Activated naive CD8-positive, alpha-beta T cell treated with anti-CD3 and anti-CD28 coated beads for 36 hours (primary cell): ENCODE measurements at regions not wholly inside any gene's neighbourhood (a gene's known extent, or its start where the extent isn't known, plus 50 kb on each side); places are given as distances from the start of the nearest gene placed in this dataset.

Experiments used
- DNase-seq: peaks from one replicate; pipeline ENCODE4 v3.0.0; 2021
- H3K27ac Mint-ChIP-seq: one replicate; pipeline ENCODE4 v1.8.0; 2022; ENCODE audit warnings: mild to moderate bottlenecking, moderate library complexity, mixed read lengths
- H3K27me3 Mint-ChIP-seq: one replicate; pipeline ENCODE4 v1.8.0; 2022; ENCODE audit warnings: mild to moderate bottlenecking, mixed read lengths
- H3K36me3 Mint-ChIP-seq: one replicate; pipeline ENCODE4 v1.8.0; 2021; ENCODE audit warnings: mild to moderate bottlenecking, mixed read lengths
- H3K4me1 Mint-ChIP-seq: one replicate; pipeline ENCODE4 v1.8.0; 2021; ENCODE audit warnings: mixed read lengths
- H3K4me3 Mint-ChIP-seq: one replicate; pipeline ENCODE4 v1.8.0; 2022; ENCODE audit warnings: mild to moderate bottlenecking, moderate library complexity, mixed read lengths
- H3K9me3 Mint-ChIP-seq: one replicate; pipeline ENCODE4 v1.8.0; 2022; ENCODE audit warnings: mixed read lengths

DNA sequence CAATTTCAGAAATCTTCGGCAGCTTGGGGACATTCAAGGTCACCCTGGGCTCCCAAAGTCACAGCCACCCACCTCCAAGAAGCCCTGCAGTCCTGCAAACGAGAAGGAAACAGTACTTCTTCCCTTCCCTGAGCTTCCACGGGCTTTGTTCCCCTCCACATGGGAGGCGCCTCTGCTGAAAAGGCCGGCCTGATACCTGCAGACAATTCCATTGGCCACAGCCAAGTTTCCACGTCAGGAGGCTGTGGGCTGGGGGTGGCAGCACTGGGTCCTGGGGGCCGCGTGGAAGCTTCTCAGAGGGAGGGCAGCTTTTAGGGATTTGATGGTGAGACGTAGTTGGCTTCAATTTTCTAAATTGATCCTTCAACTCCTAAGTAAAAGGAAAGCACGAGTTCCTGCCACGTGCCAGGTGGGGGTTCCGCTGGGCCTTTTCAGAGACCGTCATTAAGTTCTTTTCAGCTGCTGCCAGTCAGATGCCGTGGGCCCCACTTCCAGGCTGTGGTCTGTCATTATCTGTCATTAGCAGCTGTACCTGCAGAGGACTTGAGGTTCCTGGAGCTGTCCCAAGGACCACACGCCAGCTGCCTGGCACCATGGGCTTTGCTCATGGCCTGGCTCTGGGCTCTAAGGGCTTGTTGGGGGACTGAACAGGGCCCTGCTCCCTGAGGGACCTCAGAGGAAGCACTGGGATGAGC, 98.7 kb downstream of the CRYAA start:
- no peaks in the 10 kb centered on the region for H3K9me3 Mint-ChIP-seq
- DNase-seq = no peak
- no peak overlapping the region for H3K4me3 Mint-ChIP-seq
- H3K27ac Mint-ChIP-seq = no peak overlapping the region
- no peaks in the 10 kb centered on the region for H3K36me3 Mint-ChIP-seq
- H3K27me3 Mint-ChIP-seq = peaks cover 12% of the 10 kb centered on the region
- no peaks in the 10 kb centered on the region for H3K4me1 Mint-ChIP-seq

DNA sequence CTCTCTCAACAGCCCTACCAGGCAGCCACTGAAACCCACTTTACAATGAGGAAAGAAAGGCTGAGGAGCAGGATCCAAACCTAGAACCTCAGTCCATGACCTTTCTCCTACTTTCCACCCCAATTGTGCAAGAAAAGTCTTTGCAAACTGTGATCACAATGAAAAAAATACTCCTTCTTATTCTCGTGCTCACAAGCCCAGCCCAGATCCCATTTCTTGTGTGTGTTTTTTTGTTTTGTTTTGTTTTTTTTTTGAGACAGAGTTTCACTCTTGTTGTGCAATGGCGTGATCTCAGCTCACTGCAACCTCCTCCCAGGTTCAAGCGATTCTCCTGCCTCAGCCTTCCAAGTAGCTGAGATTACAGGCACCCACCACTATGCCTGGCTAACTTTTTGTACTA, 97.7 kb downstream of the CRYAA start:
- H3K27me3 Mint-ChIP-seq = peaks cover 7% of the 10 kb centered on the region
- H3K4me3 Mint-ChIP-seq = no peak overlapping the region

DNA sequence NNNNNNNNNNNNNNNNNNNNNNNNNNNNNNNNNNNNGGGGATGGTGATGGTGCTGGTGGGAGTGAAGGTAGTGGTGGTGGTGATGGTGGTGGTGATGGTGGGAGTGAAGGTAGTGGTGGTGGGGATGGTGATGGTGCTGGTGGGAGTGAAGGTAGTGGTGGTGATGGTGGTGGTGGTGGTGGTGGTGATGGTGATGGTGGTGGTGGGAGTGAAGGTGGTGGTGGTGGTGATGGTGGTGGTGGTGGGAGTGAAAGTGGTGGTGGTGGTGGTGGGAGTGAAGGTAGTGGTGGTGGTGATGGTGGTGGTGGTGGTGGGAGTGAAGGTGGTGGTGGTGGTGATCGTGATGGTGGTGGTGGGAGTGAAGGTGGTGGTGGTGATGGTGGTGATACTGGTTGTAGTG, 93.6 kb downstream of the CRYAA start:
- Mint-ChIP-seq H3K4me3 (no peak overlapping the region), H3K27ac (no peak overlapping the region), H3K9me3 (no peaks in the 10 kb centered on the region), H3K4me1 (no peaks in the 10 kb centered on the region), H3K27me3 (no peaks in the 10 kb centered on the region), H3K36me3 (no peaks in the 10 kb centered on the region)
- no peak for DNase-seq

More for the DNA sequence above, 97.7 kb downstream of the CRYAA start:
- DNase-seq = no peak
- no peaks in the 10 kb centered on the region for H3K9me3 Mint-ChIP-seq
- no peaks in the 10 kb centered on the region for H3K4me1 Mint-ChIP-seq
- H3K36me3 Mint-ChIP-seq = no peaks in the 10 kb centered on the region
- no peak overlapping the region for H3K27ac Mint-ChIP-seq
